ENCODE measurements at regions not wholly inside any gene's neighbourhood (a gene's known extent, or its start where the extent isn't known, plus 50 kb on each side); places are given as distances from the start of the nearest gene placed in this dataset.

DNA sequence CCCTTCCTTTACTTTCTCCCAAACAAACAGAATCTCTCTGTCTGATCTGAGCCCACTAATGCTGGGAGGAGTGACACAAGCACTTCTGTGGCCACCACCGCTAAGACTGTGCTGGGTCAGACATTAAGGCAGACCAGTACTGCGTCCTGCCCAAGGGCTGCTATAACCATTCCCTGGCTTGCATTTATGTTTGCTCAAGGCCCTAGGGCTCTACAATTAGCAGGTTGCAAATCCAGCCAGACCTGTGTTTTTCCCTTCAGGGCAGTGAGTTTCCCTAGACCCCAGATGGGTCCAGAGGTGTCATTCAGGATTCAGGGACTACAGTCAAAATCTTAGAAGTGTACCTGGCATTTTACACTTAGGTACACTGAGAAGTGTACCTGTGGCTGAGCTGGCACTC, 89.7 kb downstream of the SPANXN4 start:
- TF ChIP-seq, protein P1, sequence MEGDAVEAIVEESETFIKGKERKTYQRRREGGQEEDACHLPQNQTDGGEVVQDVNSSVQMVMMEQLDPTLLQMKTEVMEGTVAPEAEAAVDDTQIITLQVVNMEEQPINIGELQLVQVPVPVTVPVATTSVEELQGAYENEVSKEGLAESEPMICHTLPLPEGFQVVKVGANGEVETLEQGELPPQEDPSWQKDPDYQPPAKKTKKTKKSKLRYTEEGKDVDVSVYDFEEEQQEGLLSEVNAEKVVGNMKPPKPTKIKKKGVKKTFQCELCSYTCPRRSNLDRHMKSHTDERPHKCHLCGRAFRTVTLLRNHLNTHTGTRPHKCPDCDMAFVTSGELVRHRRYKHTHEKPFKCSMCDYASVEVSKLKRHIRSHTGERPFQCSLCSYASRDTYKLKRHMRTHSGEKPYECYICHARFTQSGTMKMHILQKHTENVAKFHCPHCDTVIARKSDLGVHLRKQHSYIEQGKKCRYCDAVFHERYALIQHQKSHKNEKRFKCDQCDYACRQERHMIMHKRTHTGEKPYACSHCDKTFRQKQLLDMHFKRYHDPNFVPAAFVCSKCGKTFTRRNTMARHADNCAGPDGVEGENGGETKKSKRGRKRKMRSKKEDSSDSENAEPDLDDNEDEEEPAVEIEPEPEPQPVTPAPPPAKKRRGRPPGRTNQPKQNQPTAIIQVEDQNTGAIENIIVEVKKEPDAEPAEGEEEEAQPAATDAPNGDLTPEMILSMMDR (IDR thresholded peaks at IDR 0.05; ENCODE audit: control extremely low read depth in 1 of 3, insufficient read depth in 1 of 3, low read depth in 1 of 3, low read length in 3 of 3), result no peak
- no peak for TF ChIP-seq TEAD4 (IDR thresholded peaks at IDR 0.05; ENCODE audit: low read depth, low read length)
- TF ChIP-seq POLR2A (IDR thresholded peaks at IDR 0.05; ENCODE audit: control extremely low read depth in 1 of 2, low read depth in 2 of 2, low read length in 2 of 2), result no peak
- no peak for TF ChIP-seq HDAC2 (IDR thresholded peaks at IDR 0.05; ENCODE audit: borderline replicate concordance in 1 of 2, low read depth in 2 of 2, low read length in 2 of 2)
- no peak for TF ChIP-seq SRF (IDR thresholded peaks at IDR 0.05; ENCODE audit: low read depth, low read length)
- TF ChIP-seq BACH1 (IDR thresholded peaks at IDR 0.05; ENCODE audit: low read length), result no peak
- no peak for TF ChIP-seq CHD1 (IDR thresholded peaks at IDR 0.05; ENCODE audit: low read depth, low read length)
- TF ChIP-seq EZH2 (IDR thresholded peaks at IDR 0.05; ENCODE audit: low read depth, low read length, severe bottlenecking), result no peak
- TF ChIP-seq, protein P2, sequence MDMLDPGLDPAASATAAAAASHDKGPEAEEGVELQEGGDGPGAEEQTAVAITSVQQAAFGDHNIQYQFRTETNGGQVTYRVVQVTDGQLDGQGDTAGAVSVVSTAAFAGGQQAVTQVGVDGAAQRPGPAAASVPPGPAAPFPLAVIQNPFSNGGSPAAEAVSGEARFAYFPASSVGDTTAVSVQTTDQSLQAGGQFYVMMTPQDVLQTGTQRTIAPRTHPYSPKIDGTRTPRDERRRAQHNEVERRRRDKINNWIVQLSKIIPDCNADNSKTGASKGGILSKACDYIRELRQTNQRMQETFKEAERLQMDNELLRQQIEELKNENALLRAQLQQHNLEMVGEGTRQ (IDR thresholded peaks at IDR 0.05; ENCODE audit: low read length), result no peak
- TF ChIP-seq, protein P3, sequence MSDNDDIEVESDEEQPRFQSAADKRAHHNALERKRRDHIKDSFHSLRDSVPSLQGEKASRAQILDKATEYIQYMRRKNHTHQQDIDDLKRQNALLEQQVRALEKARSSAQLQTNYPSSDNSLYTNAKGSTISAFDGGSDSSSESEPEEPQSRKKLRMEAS (IDR thresholded peaks at IDR 0.05), result no peak
- TF ChIP-seq POLR2AphosphoS5 (IDR thresholded peaks at IDR 0.05; ENCODE audit: low read depth, low read length), result no peak
- TF ChIP-seq KDM1A (IDR thresholded peaks at IDR 0.05; ENCODE audit: borderline replicate concordance, low read length), result no peak

All from H1 (cell line).